GM23338 (cell line): ENCODE measurements at regions not wholly inside any gene's neighbourhood (a gene's known extent, or its start where the extent isn't known, plus 50 kb on each side); places are given as distances from the start of the nearest gene placed in this dataset.

Experiments used
- EZH2 ChIP-seq: fragments of 200-600 bp; sonication (generic); IDR thresholded peaks from one replicate; pipeline ENCODE4 v1.8.0; 2017; ENCODE audit warnings: antibody characterized with exemption, mild to moderate bottlenecking, low read depth; ENCODE audit not compliant: unreplicated experiment
- EZH2phosphoT487 ChIP-seq: fragments of 200-600 bp; sonication (generic); IDR thresholded peaks from one replicate; pipeline ENCODE4 v1.8.1; 2018; ENCODE audit warnings: antibody characterized with exemption; ENCODE audit not compliant: unreplicated experiment
- JUNB ChIP-seq: IDR thresholded peaks from one replicate; pipeline ENCODE4 v1.6.1; 2016; ENCODE audit warnings: antibody characterized with exemption; ENCODE audit not compliant: unreplicated experiment
- NANOG ChIP-seq: IDR thresholded peaks from 2 replicates; pipeline ENCODE4 v1.6.1; 2016; ENCODE audit warnings: antibody characterized with exemption, borderline replicate concordance
- POLR2AphosphoS5 ChIP-seq: IDR thresholded peaks from 2 replicates; pipeline ENCODE4 v1.6.1; 2016; ENCODE audit warnings: antibody characterized with exemption, low read depth
- TF ChIP-seq, protein P1 (sequence below), 2 experiments: fragments of 200-600 bp in 1 of 2; sonication (generic) in 1 of 2; conservative IDR thresholded peaks; 2 replicates each; pipeline versions ENCODE4 v1.5.1 to v1.6.1; 2016 to 2017; ENCODE audit warnings: antibody characterized with exemption in 2 of 2, low read depth in 2 of 2, mild to moderate bottlenecking in 2 of 2, moderate library complexity in 1 of 2
- TF ChIP-seq, protein P2 (sequence below): IDR thresholded peaks from one replicate; pipeline ENCODE4 v1.6.1; 2018; ENCODE audit warnings: antibody characterized with exemption; ENCODE audit not compliant: unreplicated experiment

DNA sequence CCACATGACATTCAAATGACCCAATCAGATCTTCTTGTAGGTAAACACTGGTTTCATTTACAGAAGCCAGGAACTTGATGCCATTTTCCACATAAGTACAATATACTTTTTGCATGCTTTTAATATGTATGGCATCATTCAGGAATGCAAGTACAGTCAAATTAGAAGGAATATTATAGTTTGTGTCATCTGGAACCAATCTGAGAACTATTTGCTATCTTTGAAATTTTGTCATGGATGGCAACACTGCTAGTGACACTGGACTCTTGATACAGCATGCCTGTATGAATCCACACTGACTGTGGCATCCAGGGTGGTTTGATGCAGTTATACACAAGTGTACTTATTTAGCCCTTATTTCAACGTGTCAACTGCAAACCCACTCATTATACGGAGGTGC, 141.6 kb downstream of the EBLN2 start:
- TF ChIP-seq, protein P1, sequence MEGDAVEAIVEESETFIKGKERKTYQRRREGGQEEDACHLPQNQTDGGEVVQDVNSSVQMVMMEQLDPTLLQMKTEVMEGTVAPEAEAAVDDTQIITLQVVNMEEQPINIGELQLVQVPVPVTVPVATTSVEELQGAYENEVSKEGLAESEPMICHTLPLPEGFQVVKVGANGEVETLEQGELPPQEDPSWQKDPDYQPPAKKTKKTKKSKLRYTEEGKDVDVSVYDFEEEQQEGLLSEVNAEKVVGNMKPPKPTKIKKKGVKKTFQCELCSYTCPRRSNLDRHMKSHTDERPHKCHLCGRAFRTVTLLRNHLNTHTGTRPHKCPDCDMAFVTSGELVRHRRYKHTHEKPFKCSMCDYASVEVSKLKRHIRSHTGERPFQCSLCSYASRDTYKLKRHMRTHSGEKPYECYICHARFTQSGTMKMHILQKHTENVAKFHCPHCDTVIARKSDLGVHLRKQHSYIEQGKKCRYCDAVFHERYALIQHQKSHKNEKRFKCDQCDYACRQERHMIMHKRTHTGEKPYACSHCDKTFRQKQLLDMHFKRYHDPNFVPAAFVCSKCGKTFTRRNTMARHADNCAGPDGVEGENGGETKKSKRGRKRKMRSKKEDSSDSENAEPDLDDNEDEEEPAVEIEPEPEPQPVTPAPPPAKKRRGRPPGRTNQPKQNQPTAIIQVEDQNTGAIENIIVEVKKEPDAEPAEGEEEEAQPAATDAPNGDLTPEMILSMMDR (conservative IDR thresholded peaks at IDR 0.05; ENCODE audit: low read depth in 2 of 2) = no peak
- no peak for TF ChIP-seq EZH2phosphoT487
- TF ChIP-seq POLR2AphosphoS5 = no peak
- no peak for TF ChIP-seq EZH2
- TF ChIP-seq JUNB = no peak
- TF ChIP-seq, protein P2, sequence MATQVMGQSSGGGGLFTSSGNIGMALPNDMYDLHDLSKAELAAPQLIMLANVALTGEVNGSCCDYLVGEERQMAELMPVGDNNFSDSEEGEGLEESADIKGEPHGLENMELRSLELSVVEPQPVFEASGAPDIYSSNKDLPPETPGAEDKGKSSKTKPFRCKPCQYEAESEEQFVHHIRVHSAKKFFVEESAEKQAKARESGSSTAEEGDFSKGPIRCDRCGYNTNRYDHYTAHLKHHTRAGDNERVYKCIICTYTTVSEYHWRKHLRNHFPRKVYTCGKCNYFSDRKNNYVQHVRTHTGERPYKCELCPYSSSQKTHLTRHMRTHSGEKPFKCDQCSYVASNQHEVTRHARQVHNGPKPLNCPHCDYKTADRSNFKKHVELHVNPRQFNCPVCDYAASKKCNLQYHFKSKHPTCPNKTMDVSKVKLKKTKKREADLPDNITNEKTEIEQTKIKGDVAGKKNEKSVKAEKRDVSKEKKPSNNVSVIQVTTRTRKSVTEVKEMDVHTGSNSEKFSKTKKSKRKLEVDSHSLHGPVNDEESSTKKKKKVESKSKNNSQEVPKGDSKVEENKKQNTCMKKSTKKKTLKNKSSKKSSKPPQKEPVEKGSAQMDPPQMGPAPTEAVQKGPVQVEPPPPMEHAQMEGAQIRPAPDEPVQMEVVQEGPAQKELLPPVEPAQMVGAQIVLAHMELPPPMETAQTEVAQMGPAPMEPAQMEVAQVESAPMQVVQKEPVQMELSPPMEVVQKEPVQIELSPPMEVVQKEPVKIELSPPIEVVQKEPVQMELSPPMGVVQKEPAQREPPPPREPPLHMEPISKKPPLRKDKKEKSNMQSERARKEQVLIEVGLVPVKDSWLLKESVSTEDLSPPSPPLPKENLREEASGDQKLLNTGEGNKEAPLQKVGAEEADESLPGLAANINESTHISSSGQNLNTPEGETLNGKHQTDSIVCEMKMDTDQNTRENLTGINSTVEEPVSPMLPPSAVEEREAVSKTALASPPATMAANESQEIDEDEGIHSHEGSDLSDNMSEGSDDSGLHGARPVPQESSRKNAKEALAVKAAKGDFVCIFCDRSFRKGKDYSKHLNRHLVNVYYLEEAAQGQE = no peak
- no peak for TF ChIP-seq NANOG
